IPS-18a (cell line): ENCODE measurements at regions not wholly inside any gene's neighbourhood (a gene's known extent, or its start where the extent isn't known, plus 50 kb on each side); places are given as distances from the start of the nearest gene placed in this dataset.

Source experiments
- H3K27ac ChIP-seq: one replicate; pipeline ENCODE4 v1.5.1; 2013; ENCODE audit warnings: low read length
- H3K27me3 ChIP-seq: one replicate; pipeline ENCODE4 v1.6.1; 2013; ENCODE audit warnings: mild to moderate bottlenecking, low read length; ENCODE audit not compliant: control insufficient read depth, insufficient read depth
- H3K36me3 ChIP-seq: one replicate; pipeline ENCODE4 v1.6.1; 2013; ENCODE audit warnings: low read depth, low read length; ENCODE audit not compliant: control insufficient read depth
- H3K4me1 ChIP-seq: one replicate; pipeline ENCODE4 v1.6.1; 2013; ENCODE audit warnings: low read depth, low read length; ENCODE audit not compliant: control insufficient read depth
- H3K4me3 ChIP-seq: one replicate; pipeline ENCODE4 v1.5.1; 2013; ENCODE audit warnings: low read length
- H3K9ac ChIP-seq: one replicate; pipeline ENCODE4 v1.6.1; 2013; ENCODE audit warnings: mild to moderate bottlenecking, low read length, moderate library complexity
- H3K9me3 ChIP-seq: one replicate; pipeline ENCODE4 v1.6.1; 2013; ENCODE audit warnings: low read depth, low read length; ENCODE audit not compliant: control insufficient read depth

DNA sequence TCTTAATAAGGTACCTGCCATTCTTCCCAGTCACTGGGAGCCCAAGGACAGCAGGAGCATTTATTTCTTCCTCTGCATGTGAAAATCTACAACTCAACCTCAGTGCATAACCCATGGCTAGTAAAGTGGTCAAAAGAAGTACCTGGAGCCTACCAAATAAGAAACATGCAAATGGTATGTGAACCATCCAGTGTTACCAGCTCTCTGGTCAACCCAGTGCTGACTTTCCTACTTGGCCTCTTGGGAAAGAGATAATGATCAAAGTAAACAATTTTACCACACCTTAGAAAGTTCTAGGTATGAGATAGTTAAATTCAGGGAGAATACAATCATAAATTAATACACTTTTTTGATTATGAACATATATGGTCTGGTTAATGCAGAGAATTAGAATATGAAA, 325.6 kb downstream of the ENC1 start:
- H3K27ac ChIP-seq: no peak overlapping the region

DNA sequence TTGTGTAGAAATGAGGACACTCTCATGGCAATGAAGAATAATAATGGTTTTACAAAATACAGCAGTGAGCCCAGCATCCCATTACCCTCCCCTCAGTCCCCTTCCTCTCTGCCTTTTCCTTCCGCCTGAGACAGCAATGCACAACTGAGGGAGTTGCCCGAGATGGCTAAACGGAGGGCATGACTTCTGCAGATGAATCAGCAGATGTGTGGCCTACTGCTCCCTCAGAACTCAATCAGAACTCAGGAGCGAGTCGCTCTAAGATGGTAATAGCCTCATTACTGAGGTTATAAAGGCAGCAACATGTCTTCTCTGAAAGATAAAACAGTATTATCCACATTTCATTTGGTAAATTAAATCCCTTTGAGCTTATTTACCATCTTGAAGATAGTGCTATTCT, 326.6 kb downstream of the ENC1 start:
- H3K4me1 ChIP-seq: no peaks in the 10 kb centered on the region

More for the DNA sequence above, 325.6 kb downstream of the ENC1 start:
- Histone ChIP-seq H3K9me3 (no peaks in the 10 kb centered on the region), H3K36me3 (no peaks in the 10 kb centered on the region), H3K27me3 (no peaks in the 10 kb centered on the region), H3K4me1 (no peaks in the 10 kb centered on the region), H3K4me3 (no peak overlapping the region), H3K9ac (no peak overlapping the region)

DNA sequence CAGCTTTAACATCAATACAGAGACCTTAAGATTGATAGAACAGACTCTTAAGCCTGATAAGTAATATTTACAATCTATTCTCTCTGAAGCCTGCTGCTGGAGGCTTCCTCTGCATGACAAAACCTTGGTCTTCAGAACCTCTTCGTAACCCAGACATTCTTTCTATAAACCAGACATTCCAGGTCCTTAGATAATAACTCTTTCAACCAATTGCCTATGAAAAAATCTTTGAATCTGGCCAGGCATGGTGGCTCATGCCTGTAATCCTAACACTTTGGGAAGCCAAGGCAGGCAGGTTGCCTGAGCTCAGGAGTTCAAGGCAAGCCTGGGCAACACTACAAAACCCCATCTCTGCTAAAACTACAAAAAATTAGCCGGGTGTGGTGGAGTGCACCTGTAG, 327.8 kb downstream of the ENC1 start:
- Histone ChIP-seq H3K27ac (no peak overlapping the region), H3K4me3 (no peak overlapping the region), H3K9ac (no peak overlapping the region), H3K9me3 (no peaks in the 10 kb centered on the region), H3K4me1 (no peaks in the 10 kb centered on the region), H3K36me3 (no peaks in the 10 kb centered on the region), H3K27me3 (no peaks in the 10 kb centered on the region)

More for the DNA sequence above, 326.6 kb downstream of the ENC1 start:
- Histone ChIP-seq H3K36me3 (no peaks in the 10 kb centered on the region), H3K4me3 (no peak overlapping the region), H3K9me3 (no peaks in the 10 kb centered on the region), H3K27ac (no peak overlapping the region), H3K27me3 (no peaks in the 10 kb centered on the region), H3K9ac (no peak overlapping the region)

DNA sequence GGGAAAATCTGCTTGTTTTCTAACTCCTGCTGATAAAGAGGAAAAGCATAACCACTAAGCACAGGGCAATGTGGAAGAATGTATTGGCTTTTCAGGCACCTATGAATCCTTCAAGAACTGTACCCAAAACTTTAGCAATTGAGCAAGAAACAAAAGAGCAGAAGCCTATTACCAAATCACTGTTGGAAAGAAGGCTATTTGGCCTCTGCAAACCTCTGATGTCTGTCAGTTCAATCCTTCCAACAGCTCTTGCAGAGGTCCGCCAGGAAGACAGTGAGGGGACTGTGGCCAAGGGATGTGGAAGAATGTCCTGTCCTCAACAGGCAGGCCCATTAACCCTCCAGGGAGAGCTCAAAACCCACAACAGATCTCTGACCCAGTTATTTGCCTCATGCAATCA, 328.6 kb downstream of the ENC1 start:
- Histone ChIP-seq H3K27me3 (no peaks in the 10 kb centered on the region), H3K9ac (no peak overlapping the region), H3K9me3 (no peaks in the 10 kb centered on the region), H3K4me3 (no peak overlapping the region), H3K27ac (no peak overlapping the region), H3K4me1 (no peaks in the 10 kb centered on the region), H3K36me3 (no peaks in the 10 kb centered on the region)

DNA sequence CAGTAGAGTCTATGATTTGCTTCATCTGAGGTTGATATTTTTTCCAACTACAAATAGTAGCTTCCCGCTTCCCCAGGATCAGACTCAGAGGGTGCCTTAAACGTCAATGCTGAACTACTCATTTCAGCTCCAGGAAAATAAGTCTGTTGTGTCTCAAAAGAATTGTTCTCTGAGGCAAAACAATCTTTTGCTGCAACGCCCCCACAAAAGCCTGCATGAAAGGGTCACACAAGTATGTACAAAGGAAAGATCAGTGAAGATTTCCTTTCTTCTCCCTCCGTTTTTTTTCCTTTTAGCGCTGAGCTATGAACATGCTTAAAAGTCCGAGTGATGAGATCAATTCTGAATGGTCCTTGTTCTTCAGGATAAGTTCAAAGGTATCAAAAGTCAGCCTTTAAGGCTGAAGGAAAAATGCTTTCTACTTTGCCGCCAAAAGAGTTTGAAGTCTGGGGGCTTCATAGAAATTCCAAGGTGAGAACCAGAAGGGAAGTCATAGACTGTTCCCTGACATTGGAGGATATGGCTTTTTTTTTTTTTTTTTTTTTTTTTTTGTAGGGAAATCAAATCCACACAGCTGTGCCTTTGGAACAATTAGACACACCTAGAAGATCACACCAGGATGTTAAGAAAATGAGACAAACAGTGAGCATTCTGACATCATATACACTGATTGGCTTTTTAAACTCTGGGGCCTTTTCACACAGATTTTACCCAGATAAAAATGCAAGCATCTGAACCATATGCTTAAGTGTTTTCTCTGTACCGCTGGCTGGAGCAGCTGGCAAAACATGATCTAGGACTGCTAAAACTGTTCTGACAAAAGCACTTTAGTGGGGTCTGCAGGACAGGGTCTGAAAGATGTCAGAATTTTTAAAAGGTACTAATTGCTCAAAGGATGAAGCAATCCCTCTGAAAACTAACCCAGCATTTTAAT, 329.3 kb downstream of the ENC1 start:
- Histone ChIP-seq H3K4me1 (no peaks in the 10 kb centered on the region), H3K36me3 (no peaks in the 10 kb centered on the region), H3K9me3 (no peaks in the 10 kb centered on the region), H3K4me3 (no peak overlapping the region), H3K27ac (no peak overlapping the region), H3K27me3 (no peaks in the 10 kb centered on the region), H3K9ac (no peak overlapping the region)

DNA sequence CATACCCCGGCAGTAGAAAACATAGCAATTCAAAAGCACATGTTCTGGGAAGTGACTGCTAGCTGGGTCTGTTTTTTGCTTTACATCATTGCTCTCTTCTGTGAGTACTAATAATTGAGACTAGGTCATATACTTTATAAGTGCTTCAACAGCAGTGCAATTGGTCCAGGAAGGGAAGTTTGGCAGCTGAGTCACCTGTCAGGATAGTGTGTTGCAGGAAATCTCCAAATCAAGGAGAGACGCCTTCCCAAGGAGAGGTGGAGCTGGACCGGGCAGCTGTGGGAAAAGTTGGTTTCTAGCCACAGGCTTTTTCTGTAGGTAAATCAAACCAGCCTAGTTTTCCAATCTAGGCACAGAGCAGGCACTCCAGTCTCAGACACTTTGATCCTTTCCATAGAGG, 330.1 kb downstream of the ENC1 start:
- no peaks in the 10 kb centered on the region for H3K4me1 ChIP-seq
- no peak overlapping the region for H3K27ac ChIP-seq
- H3K4me3 ChIP-seq: no peak overlapping the region
- no peak overlapping the region for H3K9ac ChIP-seq
- no peaks in the 10 kb centered on the region for H3K36me3 ChIP-seq
- no peaks in the 10 kb centered on the region for H3K27me3 ChIP-seq
- H3K9me3 ChIP-seq: no peaks in the 10 kb centered on the region

DNA sequence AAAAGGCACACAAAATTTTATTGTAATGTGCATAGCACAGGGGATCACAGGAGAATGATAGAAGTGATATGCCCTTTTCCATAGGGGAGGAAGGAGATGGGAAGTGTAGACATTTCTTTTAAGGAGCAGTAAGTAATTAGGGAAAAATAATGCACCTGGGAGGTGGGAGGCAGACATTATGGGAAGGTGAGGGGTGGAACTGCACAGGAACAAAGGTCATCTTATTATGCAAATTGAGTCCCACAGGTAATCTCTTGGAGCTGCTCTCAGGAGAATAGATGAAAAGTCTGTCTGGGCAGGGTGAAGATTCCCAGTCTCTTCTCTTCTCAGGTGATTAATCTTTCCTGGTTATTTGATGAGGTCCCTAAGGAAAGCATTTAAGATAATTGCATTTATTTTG, 331.5 kb downstream of the ENC1 start:
- H3K4me3 ChIP-seq: no peak overlapping the region

DNA sequence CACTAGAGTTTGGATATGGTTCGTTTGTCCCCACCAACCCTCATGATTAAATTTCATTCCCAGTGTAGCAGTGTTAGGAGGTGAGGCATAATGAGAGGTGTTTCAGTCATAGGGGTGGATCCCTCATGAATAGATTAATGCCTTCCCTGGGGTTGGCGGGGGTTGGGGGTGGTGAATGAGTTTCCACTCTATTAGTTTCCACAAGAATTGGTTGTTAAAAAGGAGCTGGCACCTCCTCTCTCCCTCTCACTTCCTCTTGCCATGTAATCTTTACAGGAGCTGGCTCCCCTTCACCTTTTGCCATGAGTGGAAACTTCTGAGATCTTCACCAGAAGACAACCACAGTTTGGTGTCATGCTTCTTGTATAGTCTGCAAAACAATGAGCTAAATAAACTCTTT, 333.7 kb downstream of the ENC1 start:
- no peak overlapping the region for H3K27ac ChIP-seq
- no peak overlapping the region for H3K4me3 ChIP-seq
- no peaks in the 10 kb centered on the region for H3K27me3 ChIP-seq
- no peak overlapping the region for H3K9ac ChIP-seq
- H3K4me1 ChIP-seq: no peaks in the 10 kb centered on the region
- no peaks in the 10 kb centered on the region for H3K9me3 ChIP-seq
- no peaks in the 10 kb centered on the region for H3K36me3 ChIP-seq

More for the DNA sequence above, 331.5 kb downstream of the ENC1 start:
- H3K4me1 ChIP-seq: no peaks in the 10 kb centered on the region
- no peak overlapping the region for H3K27ac ChIP-seq
- H3K9ac ChIP-seq: no peak overlapping the region
- no peaks in the 10 kb centered on the region for H3K9me3 ChIP-seq
- H3K36me3 ChIP-seq: no peaks in the 10 kb centered on the region
- no peaks in the 10 kb centered on the region for H3K27me3 ChIP-seq

DNA sequence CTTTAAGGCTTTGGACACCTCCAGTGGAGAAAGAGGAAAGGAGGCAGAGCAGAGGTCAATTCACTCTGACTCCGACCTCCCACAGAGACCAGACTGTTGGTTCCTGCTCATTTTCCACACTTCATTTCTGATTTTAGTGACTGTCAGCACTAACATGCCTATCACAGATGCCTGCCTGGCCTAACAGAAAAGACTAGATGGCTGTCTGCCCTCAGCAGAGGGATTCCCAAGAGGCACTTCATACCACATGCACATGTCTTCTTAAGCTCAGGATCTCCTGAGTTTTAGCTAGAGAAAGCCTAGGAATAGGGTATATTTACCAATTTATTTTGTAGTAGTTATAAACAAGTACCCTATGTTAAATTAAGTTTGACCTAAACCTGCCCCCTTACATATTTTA, 336.0 kb downstream of the ENC1 start:
- H3K27me3 ChIP-seq: no peaks in the 10 kb centered on the region
- no peaks in the 10 kb centered on the region for H3K36me3 ChIP-seq
- no peaks in the 10 kb centered on the region for H3K4me1 ChIP-seq
- H3K4me3 ChIP-seq: no peak overlapping the region
- no peak overlapping the region for H3K9ac ChIP-seq
- H3K27ac ChIP-seq: no peak overlapping the region
- H3K9me3 ChIP-seq: no peaks in the 10 kb centered on the region

DNA sequence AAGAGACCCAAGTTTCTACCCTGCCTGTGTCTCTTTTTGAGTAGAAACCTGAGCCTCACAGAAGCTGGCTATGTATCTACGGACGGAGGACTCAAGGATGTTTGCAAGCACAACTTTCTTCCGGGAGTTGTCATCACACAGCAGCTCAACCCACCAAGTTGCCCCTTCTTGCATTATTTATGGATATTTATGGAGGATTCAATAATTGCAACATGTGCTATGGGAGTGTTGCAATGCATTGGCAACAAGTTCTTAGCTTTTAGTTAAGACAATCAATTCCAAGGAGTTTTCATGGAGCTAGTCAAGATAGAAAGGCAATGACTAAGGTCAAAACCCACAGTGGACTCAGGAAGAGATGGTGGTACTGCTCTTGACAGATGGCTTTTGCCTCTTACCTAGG, 336.9 kb downstream of the ENC1 start:
- Histone ChIP-seq H3K36me3 (no peaks in the 10 kb centered on the region), H3K9ac (no peak overlapping the region), H3K4me3 (no peak overlapping the region), H3K27ac (no peak overlapping the region), H3K9me3 (no peaks in the 10 kb centered on the region), H3K27me3 (no peaks in the 10 kb centered on the region), H3K4me1 (no peaks in the 10 kb centered on the region)

DNA sequence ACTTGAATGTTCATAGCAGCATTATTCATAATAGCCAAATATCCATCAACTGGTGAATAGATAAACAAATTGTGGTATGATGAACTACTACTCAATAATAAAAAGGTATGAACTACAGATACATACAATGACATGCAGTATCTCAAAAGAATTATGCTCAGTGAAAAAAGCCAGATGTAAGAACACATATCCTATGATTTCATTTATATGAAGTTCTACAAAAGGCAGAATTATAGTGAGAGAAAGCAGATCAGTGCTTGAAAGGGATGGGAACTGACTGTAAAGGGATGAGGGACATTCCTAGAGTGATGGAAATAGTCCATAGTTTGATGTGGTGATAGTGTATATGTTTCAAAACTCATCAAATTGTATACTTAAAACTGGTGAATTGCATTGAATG, 339.0 kb downstream of the ENC1 start:
- H3K36me3 ChIP-seq: no peaks in the 10 kb centered on the region
- no peak overlapping the region for H3K27ac ChIP-seq
- no peaks in the 10 kb centered on the region for H3K4me1 ChIP-seq

DNA sequence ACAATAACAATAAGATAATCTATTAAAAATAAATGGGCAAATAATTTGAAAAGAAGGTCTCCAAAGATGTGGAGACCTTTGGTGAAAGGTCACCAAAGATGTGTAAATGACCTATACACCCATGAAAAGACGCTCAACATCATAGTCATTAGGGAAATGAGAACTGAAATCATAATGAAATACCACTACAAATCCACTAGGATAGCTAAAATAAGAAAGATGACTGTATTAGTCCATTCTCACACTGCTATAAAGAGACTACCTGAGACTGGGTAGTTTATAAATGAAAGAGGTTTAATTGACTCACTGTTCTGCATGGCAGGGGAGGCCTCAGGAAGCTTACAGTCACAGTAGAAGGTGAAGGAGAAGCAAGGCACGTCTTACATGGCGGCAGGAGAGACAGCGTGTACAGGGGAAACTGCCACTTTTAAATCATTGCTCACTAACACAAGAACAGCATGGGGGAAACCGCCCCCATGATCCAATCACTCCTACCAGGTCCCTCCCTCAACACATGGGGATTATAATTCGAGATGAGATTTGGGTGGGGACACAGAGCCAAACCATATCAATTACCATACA, 339.6 kb downstream of the ENC1 start:
- Histone ChIP-seq H3K36me3 (no peaks in the 10 kb centered on the region), H3K27me3 (no peaks in the 10 kb centered on the region), H3K9me3 (no peaks in the 10 kb centered on the region), H3K27ac (no peak overlapping the region), H3K9ac (no peak overlapping the region), H3K4me3 (no peak overlapping the region), H3K4me1 (no peaks in the 10 kb centered on the region)

More for the DNA sequence above, 339.0 kb downstream of the ENC1 start:
- H3K9me3 ChIP-seq: no peaks in the 10 kb centered on the region
- H3K27me3 ChIP-seq: no peaks in the 10 kb centered on the region
- H3K9ac ChIP-seq: no peak overlapping the region
- no peak overlapping the region for H3K4me3 ChIP-seq
